ENCODE measurements at regions not wholly inside any gene's neighbourhood (a gene's known extent, or its start where the extent isn't known, plus 50 kb on each side); places are given as distances from the start of the nearest gene placed in this dataset.

- no peak for TF ChIP-seq EZH2 (IDR thresholded peaks at IDR 0.05; ENCODE audit: low read length)
- TF ChIP-seq CTCF (optimal IDR thresholded peaks at IDR 0.05 in 1 of 3, IDR thresholded peaks at IDR 0.05 in 1 of 3, conservative IDR thresholded peaks at IDR 0.05 in 1 of 3; ENCODE audit: extremely low read depth in 1 of 3, insufficient read depth in 2 of 3, low read length in 3 of 3), result no peak
Observed at GRCh38 chrX:39063037-39063436, 261.8 kb downstream of the MID1IP1 start.

All from keratinocyte (primary cell).